Transverse colon (tissue), 4 donors: ENCODE measurements at regions not wholly inside any gene's neighbourhood (a gene's known extent, or its start where the extent isn't known, plus 50 kb on each side); places are given as distances from the start of the nearest gene placed in this dataset.

ENCODE experiments used
- EP300 ChIP-seq: sonication (generic); formaldehyde crosslinking; IDR thresholded peaks from one replicate; pipeline ENCODE4 v1.6.1; 2017; ENCODE audit warnings: antibody characterized with exemption, low read depth
- POLR2A ChIP-seq: fragments of 450-650 bp; IDR thresholded peaks from one replicate; pipeline ENCODE4 v1.6.1; 2016; ENCODE audit warnings: antibody characterized with exemption, mild to moderate bottlenecking, moderate library complexity
- POLR2AphosphoS5 ChIP-seq, 3 donors: sonication (generic); formaldehyde crosslinking; IDR thresholded peaks; one replicate each; pipeline ENCODE4 v1.6.1; 2016; ENCODE audit warnings: antibody characterized with exemption in 3 of 3
- TF ChIP-seq, protein P1 (sequence below), 5 experiments: fragments of 200-600 bp in 3 of 5; fragments of 450-650 bp in 2 of 5; sonication (generic) in 3 of 5; IDR thresholded peaks; 1 replicate in 2 of 5; 2 replicates in 3 of 5; pipeline ENCODE4 v1.5.1; 2016 to 2017; ENCODE audit warnings: antibody characterized with exemption in 5 of 5, inconsistent platforms in 3 of 5, mild to moderate bottlenecking in 2 of 5, moderate library complexity in 1 of 5

DNA sequence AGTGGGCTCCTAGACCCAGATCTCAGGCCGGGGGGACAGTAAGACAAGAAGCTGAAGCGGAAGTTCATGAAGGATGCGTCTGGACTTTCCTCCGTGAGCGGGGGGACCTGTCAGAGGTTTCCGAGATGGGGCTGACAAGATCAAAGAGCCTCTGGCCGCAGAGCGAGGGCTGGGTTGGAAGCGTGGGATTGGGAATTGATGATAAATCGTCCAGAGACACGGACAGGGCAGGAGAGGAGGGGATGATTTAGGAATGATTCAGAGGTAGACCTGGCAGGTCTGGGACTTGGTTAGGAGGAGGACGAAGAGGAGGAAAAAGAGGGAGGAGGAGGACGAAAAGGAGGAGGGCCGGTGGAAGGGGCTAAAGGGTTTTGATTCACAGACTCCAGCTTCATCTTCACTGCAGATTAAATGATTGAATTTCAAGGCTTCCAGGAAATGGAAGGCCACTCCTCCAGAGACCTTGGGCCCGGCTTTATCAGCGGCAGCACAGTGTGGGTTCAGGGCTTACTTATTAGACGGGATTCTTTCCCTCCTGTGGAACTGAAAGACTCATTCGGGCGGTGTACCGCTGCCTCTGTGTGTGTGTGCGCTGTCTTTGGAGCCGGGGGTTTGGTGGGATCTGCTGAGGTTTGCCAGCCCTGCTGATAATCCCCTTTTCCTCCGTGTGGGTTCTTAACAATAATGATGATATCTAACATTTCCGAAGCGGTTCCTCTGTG lies 85.7 kb upstream of the SLC45A1 start:
- TF ChIP-seq EP300 (no peak), POLR2A (no peak), POLR2AphosphoS5 (IDR thresholded peaks at IDR 0.05) (no peak)
- TF ChIP-seq, protein P1, sequence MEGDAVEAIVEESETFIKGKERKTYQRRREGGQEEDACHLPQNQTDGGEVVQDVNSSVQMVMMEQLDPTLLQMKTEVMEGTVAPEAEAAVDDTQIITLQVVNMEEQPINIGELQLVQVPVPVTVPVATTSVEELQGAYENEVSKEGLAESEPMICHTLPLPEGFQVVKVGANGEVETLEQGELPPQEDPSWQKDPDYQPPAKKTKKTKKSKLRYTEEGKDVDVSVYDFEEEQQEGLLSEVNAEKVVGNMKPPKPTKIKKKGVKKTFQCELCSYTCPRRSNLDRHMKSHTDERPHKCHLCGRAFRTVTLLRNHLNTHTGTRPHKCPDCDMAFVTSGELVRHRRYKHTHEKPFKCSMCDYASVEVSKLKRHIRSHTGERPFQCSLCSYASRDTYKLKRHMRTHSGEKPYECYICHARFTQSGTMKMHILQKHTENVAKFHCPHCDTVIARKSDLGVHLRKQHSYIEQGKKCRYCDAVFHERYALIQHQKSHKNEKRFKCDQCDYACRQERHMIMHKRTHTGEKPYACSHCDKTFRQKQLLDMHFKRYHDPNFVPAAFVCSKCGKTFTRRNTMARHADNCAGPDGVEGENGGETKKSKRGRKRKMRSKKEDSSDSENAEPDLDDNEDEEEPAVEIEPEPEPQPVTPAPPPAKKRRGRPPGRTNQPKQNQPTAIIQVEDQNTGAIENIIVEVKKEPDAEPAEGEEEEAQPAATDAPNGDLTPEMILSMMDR (IDR thresholded peaks at IDR 0.05), result no peak
